ENCODE measurements at regions not wholly inside any gene's neighbourhood (a gene's known extent, or its start where the extent isn't known, plus 50 kb on each side); places are given as distances from the start of the nearest gene placed in this dataset.
"Not testable (repeated sequence)": the region's sequence is repeated elsewhere in the genome, so short reads cannot be mapped to it uniquely, and the experiment has no call there.

DNA sequence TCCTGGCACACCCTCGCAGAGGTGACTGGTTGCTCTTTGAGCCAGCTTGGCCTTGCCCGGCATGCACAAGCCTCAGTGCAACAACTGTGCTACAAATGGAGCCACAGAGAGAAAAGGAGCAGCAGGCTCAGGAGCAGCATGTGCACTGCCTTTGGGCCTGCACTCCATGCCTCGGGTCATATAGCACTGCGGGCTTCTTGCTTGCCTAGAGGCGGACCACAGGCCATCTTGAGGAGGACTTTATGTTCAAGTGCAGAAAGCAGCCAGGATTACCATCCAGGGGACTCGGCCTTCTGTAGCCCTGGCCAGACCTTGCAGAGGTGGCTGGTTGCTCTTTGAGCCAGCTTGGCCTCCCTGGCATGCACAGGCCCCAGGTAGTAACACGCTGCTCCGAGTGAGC lies 62.7 kb downstream of the POTEE start:
- not testable (repeated sequence) for TF ChIP-seq POLR2AphosphoS5, POLR2A (IDR thresholded peaks at IDR 0.05)

Data from spleen (tissue), 3 donors.